ENCODE measurements at regions not wholly inside any gene's neighbourhood (a gene's known extent, or its start where the extent isn't known, plus 50 kb on each side); places are given as distances from the start of the nearest gene placed in this dataset.

DNA sequence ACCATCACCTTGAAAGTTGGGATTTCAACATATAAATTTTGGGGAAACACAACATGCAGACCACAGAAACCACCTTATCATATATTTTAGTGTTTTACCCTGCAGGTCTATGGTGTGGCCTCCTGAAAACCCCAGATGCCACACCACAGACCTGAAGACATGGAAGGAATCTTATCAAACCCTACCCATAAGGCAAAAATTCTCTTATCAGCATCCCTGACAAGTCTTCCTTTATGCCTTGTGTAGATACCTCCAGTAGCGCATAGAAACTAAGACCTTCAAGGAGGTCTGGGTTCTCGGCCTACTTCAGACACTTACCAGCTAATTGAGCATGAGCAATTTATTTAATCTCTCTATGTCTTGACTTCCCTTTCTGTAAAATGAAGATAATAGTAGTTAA, 59.1 kb upstream of the SLC14A2 start (continued):
- TF ChIP-seq EP300 (IDR thresholded peaks at IDR 0.05; ENCODE audit: borderline replicate concordance in 1 of 2, low read depth in 1 of 2, low read length in 1 of 2) (no peak), TCF12 (IDR thresholded peaks at IDR 0.05) (no peak)

DNA sequence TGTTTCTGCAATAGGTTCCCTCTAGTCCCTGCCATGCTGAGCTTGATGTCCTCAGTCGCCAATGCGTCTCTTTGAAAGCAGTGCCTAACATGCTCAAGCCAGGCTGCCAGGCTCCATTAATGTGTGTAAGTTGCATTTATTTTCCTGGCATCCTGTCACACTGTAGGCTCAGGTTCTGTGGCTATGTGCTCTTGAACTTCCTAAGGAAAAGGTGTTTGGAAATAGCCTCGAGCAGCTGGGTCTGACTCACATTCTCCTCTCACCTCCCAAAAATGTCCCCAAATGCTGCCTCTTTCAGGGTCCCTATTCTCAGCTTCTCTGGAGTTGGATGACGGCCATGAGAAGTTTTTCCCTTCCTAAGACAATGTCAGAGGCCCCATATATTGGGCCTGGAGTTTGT, 58.0 kb upstream of the SLC14A2 start:
- no peak overlapping the region for H3K27ac ChIP-seq (ENCODE audit: low read depth in 2 of 2, low read length in 1 of 2)
- H2AFZ ChIP-seq (ENCODE audit: low read depth) = no peak overlapping the region
- no peak for DNase-seq
- H3F3A ChIP-seq (replicated peaks; ENCODE audit: insufficient read depth) = no peaks in the 10 kb centered on the region
- no peaks in the 10 kb centered on the region for H3K9me3 ChIP-seq
- no peak overlapping the region for H3K4me3 ChIP-seq (ENCODE audit: low read depth in 2 of 2, low read length in 1 of 2)
- H3K27me3 ChIP-seq (ENCODE audit: insufficient read depth) = no peaks in the 10 kb centered on the region
- H3K36me3 ChIP-seq (replicated peaks in 1 of 2; ENCODE audit: control insufficient read depth in 1 of 2, insufficient read depth in 2 of 2, low read length in 1 of 2) = no peaks in the 10 kb centered on the region
- H4K20me1 ChIP-seq (ENCODE audit: insufficient read depth) = no peaks in the 10 kb centered on the region
- 56% methylated on average over 4 of the region's 4 CpGs for WGBS (ENCODE audit: low lambda C conversion rate)
- ChIA-PET CTCF (interaction anchor here (0.6 to 1.3 kb wide), 2 partner anchors 18 to 59 kb away, joined by 3 read pairs; no protein-coding TSS in a partner anchor), POLR2A (no interaction called here)
- H3K4me1 ChIP-seq (ENCODE audit: control insufficient read depth in 1 of 2, insufficient read depth in 2 of 2, low read depth in 1 of 2, low read length in 1 of 2) = peaks cover 0 to 3% of the 10 kb centered on the region in 2 experiments; a peak in 1 of 4 replicates
- H3K9me2 ChIP-seq = no peaks in the 10 kb centered on the region
- no peaks in the 10 kb centered on the region for H3K79me2 ChIP-seq (ENCODE audit: insufficient read depth)
- H3K9ac ChIP-seq = no peak overlapping the region
- H3K4me2 ChIP-seq = no peak overlapping the region
- TF ChIP-seq, protein P1, sequence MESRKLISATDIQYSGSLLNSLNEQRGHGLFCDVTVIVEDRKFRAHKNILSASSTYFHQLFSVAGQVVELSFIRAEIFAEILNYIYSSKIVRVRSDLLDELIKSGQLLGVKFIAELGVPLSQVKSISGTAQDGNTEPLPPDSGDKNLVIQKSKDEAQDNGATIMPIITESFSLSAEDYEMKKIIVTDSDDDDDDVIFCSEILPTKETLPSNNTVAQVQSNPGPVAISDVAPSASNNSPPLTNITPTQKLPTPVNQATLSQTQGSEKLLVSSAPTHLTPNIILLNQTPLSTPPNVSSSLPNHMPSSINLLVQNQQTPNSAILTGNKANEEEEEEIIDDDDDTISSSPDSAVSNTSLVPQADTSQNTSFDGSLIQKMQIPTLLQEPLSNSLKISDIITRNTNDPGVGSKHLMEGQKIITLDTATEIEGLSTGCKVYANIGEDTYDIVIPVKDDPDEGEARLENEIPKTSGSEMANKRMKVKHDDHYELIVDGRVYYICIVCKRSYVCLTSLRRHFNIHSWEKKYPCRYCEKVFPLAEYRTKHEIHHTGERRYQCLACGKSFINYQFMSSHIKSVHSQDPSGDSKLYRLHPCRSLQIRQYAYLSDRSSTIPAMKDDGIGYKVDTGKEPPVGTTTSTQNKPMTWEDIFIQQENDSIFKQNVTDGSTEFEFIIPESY (IDR thresholded peaks at IDR 0.05; ENCODE audit: borderline replicate concordance, low read depth) = no peak
- TF ChIP-seq POLR2AphosphoS5 (IDR thresholded peaks at IDR 0.05; ENCODE audit: low read depth, low read length) (no peak), NFIC (IDR thresholded peaks at IDR 0.05; ENCODE audit: borderline replicate concordance) (no peak), FOXJ3 (CRISPR knock-in tag; IDR thresholded peaks at IDR 0.05) (no peak), MEF2A (IDR thresholded peaks at IDR 0.05; ENCODE audit: borderline replicate concordance, low read depth) (no peak), FOSL2 (IDR thresholded peaks at IDR 0.05; ENCODE audit: borderline replicate concordance, low read depth) (no peak), ELF1 (IDR thresholded peaks at IDR 0.05) (no peak), TCF12 (IDR thresholded peaks at IDR 0.05) (no peak), RFX5 (IDR thresholded peaks at IDR 0.05; ENCODE audit: low read length) (no peak), EP300 (IDR thresholded peaks at IDR 0.05; ENCODE audit: borderline replicate concordance in 1 of 2, low read depth in 1 of 2, low read length in 1 of 2) (no peak), CHD2 (IDR thresholded peaks at IDR 0.05; ENCODE audit: low read length, partially characterized antibody) (no peak)

DNA sequence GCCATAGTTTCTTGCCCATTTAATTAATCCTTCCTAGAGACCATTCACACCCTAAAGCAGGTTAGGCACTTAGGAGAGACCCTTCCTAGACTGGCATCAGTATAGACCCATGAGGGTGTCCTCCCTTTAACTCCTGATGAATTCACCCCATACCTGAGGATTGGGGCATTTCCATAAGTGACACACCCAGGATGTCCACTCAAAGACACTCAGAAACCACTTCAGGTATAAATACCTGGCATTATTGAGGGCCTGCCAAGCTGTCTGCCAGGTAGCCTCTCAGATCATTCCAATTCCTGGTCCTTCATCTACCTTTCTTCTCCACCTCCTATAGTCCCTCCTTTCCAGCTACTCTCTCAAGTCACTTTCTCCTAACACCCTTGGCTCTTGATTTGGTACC, 57.5 kb upstream of the SLC14A2 start:
- Histone ChIP-seq H3K27me3 (ENCODE audit: insufficient read depth) (no peaks in the 10 kb centered on the region), H3K4me2 (no peak overlapping the region), H3K36me3 (replicated peaks in 1 of 2; ENCODE audit: control insufficient read depth in 1 of 2, insufficient read depth in 2 of 2, low read length in 1 of 2) (no peaks in the 10 kb centered on the region), H3K4me1 (ENCODE audit: control insufficient read depth in 1 of 2, insufficient read depth in 2 of 2, low read depth in 1 of 2, low read length in 1 of 2) (peaks cover 0 to 3% of the 10 kb centered on the region in 2 experiments; a peak in 1 of 4 replicates), H3K9me3 (no peaks in the 10 kb centered on the region), H3K79me2 (ENCODE audit: insufficient read depth) (no peaks in the 10 kb centered on the region), H3K9ac (no peak overlapping the region), H4K20me1 (ENCODE audit: insufficient read depth) (no peaks in the 10 kb centered on the region), H3K27ac (ENCODE audit: low read depth in 2 of 2, low read length in 1 of 2) (no peak overlapping the region), H3F3A (replicated peaks; ENCODE audit: insufficient read depth) (no peaks in the 10 kb centered on the region), H2AFZ (ENCODE audit: low read depth) (no peak overlapping the region), H3K4me3 (ENCODE audit: low read depth in 2 of 2, low read length in 1 of 2) (no peak overlapping the region), H3K9me2 (no peaks in the 10 kb centered on the region)
- ChIA-PET POLR2A (no interaction called here), CTCF (interaction anchor here (0.6 to 1.3 kb wide), 2 partner anchors 17 to 58 kb away, joined by 3 read pairs; no protein-coding TSS in a partner anchor)
- no peak for DNase-seq
- TF ChIP-seq JUND (IDR thresholded peaks at IDR 0.05) (no peak), MEF2A (IDR thresholded peaks at IDR 0.05; ENCODE audit: borderline replicate concordance, low read depth) (no peak)
- TF ChIP-seq, protein P2, sequence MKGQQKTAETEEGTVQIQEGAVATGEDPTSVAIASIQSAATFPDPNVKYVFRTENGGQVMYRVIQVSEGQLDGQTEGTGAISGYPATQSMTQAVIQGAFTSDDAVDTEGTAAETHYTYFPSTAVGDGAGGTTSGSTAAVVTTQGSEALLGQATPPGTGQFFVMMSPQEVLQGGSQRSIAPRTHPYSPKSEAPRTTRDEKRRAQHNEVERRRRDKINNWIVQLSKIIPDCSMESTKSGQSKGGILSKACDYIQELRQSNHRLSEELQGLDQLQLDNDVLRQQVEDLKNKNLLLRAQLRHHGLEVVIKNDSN (IDR thresholded peaks at IDR 0.05; ENCODE audit: borderline replicate concordance, low read depth) = no peak

All from SK-N-SH (cell line).